ENCODE measurements at regions not wholly inside any gene's neighbourhood (a gene's known extent, or its start where the extent isn't known, plus 50 kb on each side); places are given as distances from the start of the nearest gene placed in this dataset.

DNA sequence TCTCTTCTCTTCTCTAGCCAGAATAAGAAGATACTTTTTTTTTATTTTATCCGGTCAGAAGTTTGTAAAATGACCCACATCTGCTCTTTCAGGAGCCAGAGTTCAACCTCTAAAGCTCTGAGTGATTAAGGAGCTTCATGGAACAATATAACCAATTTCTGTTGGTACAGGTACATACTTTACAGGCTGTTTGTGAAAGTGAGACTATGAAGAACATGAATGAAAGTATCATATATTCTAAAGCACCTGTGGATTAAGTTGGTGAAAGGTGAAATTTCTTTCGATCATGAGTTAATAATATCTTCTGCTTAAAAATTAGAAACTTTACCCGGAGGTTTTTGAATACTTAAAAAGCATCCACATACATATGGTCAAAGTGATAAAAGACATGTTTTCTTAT lies 65.2 kb downstream of the DMRT2 start:
- Histone ChIP-seq H3K27ac (no peak overlapping the region), H3K9me3 (no peaks in the 10 kb centered on the region), H4K20me1 (no peaks in the 10 kb centered on the region), H3K4me1 (no peaks in the 10 kb centered on the region), H3K27me3 (no peaks in the 10 kb centered on the region), H3K36me3 (no peaks in the 10 kb centered on the region), H3K4me2 (no peak overlapping the region), H3K9ac (no peak overlapping the region), H3K4me3 (no peak overlapping the region)
- TF ChIP-seq Cebpa-rat (IDR thresholded peaks at IDR 0.05), result no peak

DNA sequence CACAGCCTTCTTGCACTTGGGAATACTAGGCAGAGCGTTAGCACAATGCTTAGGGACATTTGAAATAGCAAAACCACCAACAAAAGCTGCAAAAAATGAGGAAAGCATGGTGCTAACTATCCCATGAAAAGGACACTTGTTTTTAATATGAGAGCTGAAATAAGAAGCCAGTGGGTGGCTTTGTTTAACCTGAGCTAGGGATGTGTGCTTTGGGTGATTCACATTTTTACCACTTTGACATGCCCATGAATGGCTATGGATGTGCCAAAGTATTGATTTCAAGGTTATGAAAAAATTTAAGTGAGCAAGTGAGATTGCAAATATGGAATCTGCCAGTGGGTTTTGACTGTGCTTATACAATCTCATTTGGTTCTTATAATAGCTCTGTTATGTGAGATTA lies 67.3 kb downstream of the DMRT2 start:
- no peaks in the 10 kb centered on the region for H3K9me3 ChIP-seq
- H3K27ac ChIP-seq, result no peak overlapping the region

DNA sequence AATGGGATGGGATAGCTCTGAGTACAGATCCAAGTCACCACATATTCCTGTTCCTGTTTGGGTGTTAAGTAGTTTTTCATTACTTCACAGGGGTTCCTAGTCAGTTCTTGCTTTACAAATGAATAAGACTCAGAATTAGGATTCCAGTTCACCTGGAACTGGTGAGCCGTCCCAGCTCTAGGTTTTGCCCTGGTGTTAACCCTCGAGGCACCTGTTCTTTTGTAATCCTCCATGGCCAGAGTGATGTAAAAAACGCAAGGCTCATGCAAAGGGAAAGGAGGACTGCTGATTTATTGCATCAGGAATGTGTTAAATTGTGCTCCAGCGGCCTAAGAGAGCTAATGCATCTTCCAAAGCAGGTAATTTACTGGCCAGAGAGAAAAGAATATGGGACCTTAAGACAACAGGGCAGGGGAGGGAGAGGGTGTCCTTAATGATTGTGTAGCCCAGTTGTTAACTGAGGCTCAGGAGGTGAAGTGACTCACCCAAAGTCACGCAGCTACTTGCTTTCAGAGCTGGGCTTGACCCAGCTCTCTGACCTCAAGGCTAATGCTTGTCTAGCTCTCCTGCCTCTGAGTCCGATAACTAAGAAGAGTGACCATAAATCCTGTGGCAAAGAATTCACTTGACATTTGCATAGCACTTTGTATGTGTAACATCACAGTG lies 70.5 kb downstream of the DMRT2 start:
- H3K4me1 ChIP-seq, result no peaks in the 10 kb centered on the region
- H4K20me1 ChIP-seq, result no peaks in the 10 kb centered on the region
- H3K36me3 ChIP-seq, result no peaks in the 10 kb centered on the region
- H3K9me3 ChIP-seq, result no peaks in the 10 kb centered on the region
- no peak overlapping the region for H3K4me3 ChIP-seq
- H3K27me3 ChIP-seq, result no peaks in the 10 kb centered on the region
- no peak overlapping the region for H3K9ac ChIP-seq
- no peak for TF ChIP-seq Cebpa-rat (IDR thresholded peaks at IDR 0.05)
- H3K4me2 ChIP-seq, result no peak overlapping the region
- H3K27ac ChIP-seq, result no peak overlapping the region

More for the DNA sequence above, 67.3 kb downstream of the DMRT2 start:
- no peak for TF ChIP-seq Cebpa-rat (IDR thresholded peaks at IDR 0.05)
- Histone ChIP-seq H4K20me1 (no peaks in the 10 kb centered on the region), H3K27me3 (no peaks in the 10 kb centered on the region), H3K4me2 (no peak overlapping the region), H3K36me3 (no peaks in the 10 kb centered on the region), H3K4me1 (no peaks in the 10 kb centered on the region), H3K9ac (no peak overlapping the region), H3K4me3 (no peak overlapping the region)

DNA sequence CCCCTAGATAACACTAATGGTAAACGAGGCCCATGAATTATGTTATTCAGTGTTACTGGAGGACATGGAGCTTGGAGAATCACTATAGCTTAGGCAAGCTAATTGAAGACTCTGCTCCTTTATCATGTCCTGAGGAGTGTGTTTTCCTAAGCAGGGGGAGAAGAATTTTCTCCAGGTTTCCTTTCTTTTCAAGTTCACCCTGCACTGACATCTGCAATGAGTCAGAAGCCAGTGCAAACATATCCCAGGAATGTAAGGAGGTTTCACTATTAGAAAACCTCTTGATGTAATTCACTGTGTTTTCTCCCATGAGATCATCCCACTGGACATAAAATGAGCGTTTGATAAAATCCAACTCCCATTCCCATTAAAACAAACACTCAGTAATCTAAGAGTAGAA lies 75.6 kb downstream of the DMRT2 start:
- no peak overlapping the region for H3K4me2 ChIP-seq
- no peak overlapping the region for H3K27ac ChIP-seq
- no peaks in the 10 kb centered on the region for H3K27me3 ChIP-seq
- H3K9me3 ChIP-seq, result no peaks in the 10 kb centered on the region
- no peaks in the 10 kb centered on the region for H4K20me1 ChIP-seq
- TF ChIP-seq Cebpa-rat (IDR thresholded peaks at IDR 0.05), result no peak
- no peak overlapping the region for H3K4me3 ChIP-seq
- H3K4me1 ChIP-seq, result peaks cover 17% of the 10 kb centered on the region
- no peaks in the 10 kb centered on the region for H3K36me3 ChIP-seq
- H3K9ac ChIP-seq, result no peak overlapping the region

DNA sequence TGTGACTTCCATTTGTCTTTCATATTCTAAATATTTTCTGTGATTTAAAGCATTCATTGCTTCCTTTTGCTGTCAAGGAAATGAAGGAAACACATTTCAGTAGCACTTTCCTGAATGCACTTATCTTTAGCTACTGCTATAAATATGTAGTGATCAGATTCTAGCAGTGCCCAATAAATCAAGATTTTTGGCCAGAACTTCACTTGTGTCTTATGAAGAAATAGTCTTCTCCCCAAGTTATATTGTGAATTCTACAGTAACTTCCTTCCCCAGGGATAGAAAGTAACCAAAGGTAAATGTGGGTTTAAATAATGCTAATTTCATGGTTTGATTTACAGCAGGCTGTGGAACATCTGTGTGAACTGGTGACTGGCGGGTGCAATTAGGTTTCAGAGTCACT lies 77.9 kb downstream of the DMRT2 start:
- Histone ChIP-seq H3K4me1 (peaks cover 17% of the 10 kb centered on the region), H3K36me3 (no peaks in the 10 kb centered on the region), H3K4me3 (no peak overlapping the region), H3K9me3 (no peaks in the 10 kb centered on the region), H4K20me1 (no peaks in the 10 kb centered on the region), H3K4me2 (peak overlapping the region; percentile 47), H3K9ac (no peak overlapping the region; the same call in 1 of the 2 replicates), H3K27me3 (no peaks in the 10 kb centered on the region), H3K27ac (no peak overlapping the region; the same call in 1 of the 2 replicates)
- TF ChIP-seq Cebpa-rat (IDR thresholded peaks at IDR 0.05), result no peak

DNA sequence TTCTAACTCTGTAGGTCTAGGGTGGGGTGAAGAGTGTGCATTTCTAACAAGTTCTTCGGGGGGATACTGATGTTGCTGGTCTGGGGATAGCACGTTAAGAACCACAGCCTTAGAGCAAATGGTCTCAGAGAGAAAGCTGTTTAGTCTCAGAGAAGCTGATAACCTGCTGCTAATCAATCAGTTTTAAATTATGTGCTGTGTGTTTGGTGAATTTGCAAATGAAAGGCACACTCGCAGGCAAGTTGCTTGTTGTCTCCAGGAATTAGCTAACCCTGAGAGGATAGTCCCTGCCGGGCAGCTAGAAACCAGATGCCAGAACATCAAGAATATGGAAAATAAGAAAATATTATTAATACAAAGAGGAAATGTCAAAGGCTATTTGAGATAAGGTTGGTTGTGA lies 79.2 kb downstream of the DMRT2 start:
- Histone ChIP-seq H3K27me3 (no peaks in the 10 kb centered on the region), H3K36me3 (no peaks in the 10 kb centered on the region), H3K4me2 (no peak overlapping the region), H3K4me3 (no peak overlapping the region), H3K9ac (no peak overlapping the region), H4K20me1 (no peaks in the 10 kb centered on the region), H3K9me3 (no peaks in the 10 kb centered on the region), H3K27ac (no peak overlapping the region), H3K4me1 (peaks cover 17% of the 10 kb centered on the region)
- TF ChIP-seq Cebpa-rat (IDR thresholded peaks at IDR 0.05), result no peak

DNA sequence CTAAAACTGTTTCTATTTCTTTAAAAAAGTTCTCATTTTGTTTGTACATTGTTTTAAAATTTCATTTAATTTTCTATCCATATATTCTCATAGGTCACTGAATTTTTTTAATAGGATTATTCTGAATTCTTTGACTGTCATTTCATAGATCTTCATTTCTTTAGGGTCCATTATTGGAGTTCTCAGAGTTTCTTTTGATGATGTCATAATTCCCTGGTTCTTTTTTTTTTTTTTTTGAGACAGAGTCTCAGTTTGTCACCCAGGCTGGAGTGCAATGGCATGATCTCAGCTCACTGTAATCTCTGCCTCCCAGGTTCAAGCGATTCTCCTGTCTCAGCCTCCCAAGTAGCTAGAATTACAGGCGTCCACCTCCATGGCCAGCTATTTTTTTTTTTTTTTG lies 89.9 kb downstream of the DMRT2 start:
- no peak overlapping the region for H3K4me2 ChIP-seq
- no peaks in the 10 kb centered on the region for H3K36me3 ChIP-seq
- no peaks in the 10 kb centered on the region for H3K27me3 ChIP-seq
- H4K20me1 ChIP-seq, result no peaks in the 10 kb centered on the region
- H3K4me3 ChIP-seq, result no peak overlapping the region
- no peak for TF ChIP-seq Cebpa-rat (IDR thresholded peaks at IDR 0.05)
- H3K27ac ChIP-seq, result no peak overlapping the region
- H3K9ac ChIP-seq, result no peak overlapping the region
- no peaks in the 10 kb centered on the region for H3K4me1 ChIP-seq
- H3K9me3 ChIP-seq, result peaks cover 19% of the 10 kb centered on the region

DNA sequence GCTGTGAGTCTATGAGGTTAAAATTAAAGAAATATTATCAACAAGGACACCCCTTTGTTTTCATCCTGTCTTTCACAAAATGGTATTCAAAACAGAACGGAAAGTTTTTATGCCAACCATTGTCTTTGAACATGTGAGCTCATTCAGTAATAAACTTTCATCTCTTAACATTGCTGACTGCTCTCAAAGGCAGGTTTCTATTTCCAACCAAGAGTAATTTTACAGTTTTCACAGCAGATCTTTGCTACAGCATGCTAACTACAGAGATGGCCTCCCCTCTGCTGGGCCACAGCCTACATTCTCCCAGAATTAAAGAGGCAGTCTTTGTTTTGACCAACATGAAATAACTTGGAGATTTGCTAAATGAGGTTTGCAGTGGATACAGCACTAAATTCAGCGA lies 101.5 kb downstream of the DMRT2 start:
- Histone ChIP-seq H3K4me3 (no peak overlapping the region), H3K4me1 (no peaks in the 10 kb centered on the region), H3K9ac (no peak overlapping the region), H3K27me3 (no peaks in the 10 kb centered on the region), H4K20me1 (no peaks in the 10 kb centered on the region), H3K9me3 (no peaks in the 10 kb centered on the region), H3K36me3 (no peaks in the 10 kb centered on the region), H3K4me2 (no peak overlapping the region), H3K27ac (no peak overlapping the region)
- no peak for TF ChIP-seq Cebpa-rat (IDR thresholded peaks at IDR 0.05)

DNA sequence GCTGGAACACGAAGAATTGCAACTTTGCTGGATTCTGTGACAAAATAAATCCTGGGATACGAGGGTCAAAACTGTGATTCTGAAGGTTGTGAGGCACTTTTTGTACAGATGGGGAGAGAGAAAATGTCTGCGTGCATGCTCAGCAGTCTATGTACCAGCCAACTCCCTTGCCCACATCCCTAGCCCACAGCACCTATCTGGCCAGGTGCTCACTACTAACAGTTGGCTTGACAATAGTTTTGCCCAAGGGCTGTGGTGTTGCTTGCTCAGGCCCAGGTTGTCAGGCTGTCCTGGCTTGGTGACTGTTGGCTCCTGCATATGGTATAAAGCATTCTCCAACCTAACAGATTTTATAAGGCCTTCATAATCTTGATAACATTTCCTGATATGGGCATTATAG lies 102.0 kb downstream of the DMRT2 start:
- no peak for TF ChIP-seq Cebpa-rat (IDR thresholded peaks at IDR 0.05)

DNA sequence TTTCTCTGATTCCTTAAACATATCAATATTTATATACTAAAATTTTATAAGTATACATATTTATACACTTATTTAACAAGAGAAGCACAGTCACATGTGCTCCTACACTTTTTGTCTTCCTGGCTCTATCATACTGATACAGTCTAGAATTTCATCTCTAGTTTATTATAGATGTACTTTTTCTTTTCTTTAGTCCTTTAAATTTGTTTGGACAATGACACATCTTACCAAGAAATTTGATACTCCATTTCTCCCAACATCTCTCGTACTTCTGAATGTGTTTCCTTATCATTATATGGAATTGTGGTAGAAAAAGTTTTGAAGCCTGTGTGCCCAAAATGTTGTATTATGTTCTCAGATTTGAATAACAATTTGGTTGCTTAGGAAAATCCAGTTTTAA lies 104.6 kb downstream of the DMRT2 start:
- Histone ChIP-seq H3K27ac (no peak overlapping the region), H3K36me3 (no peaks in the 10 kb centered on the region), H4K20me1 (no peaks in the 10 kb centered on the region), H3K9ac (no peak overlapping the region), H3K4me1 (no peaks in the 10 kb centered on the region), H3K9me3 (no peaks in the 10 kb centered on the region), H3K4me3 (no peak overlapping the region), H3K4me2 (no peak overlapping the region), H3K27me3 (no peaks in the 10 kb centered on the region)
- no peak for TF ChIP-seq Cebpa-rat (IDR thresholded peaks at IDR 0.05)

More for the DNA sequence above, 102.0 kb downstream of the DMRT2 start:
- no peaks in the 10 kb centered on the region for H4K20me1 ChIP-seq
- no peak overlapping the region for H3K9ac ChIP-seq
- no peak overlapping the region for H3K27ac ChIP-seq
- no peaks in the 10 kb centered on the region for H3K4me1 ChIP-seq
- no peak overlapping the region for H3K4me2 ChIP-seq
- H3K36me3 ChIP-seq, result no peaks in the 10 kb centered on the region
- H3K9me3 ChIP-seq, result no peaks in the 10 kb centered on the region
- H3K4me3 ChIP-seq, result no peak overlapping the region
- no peaks in the 10 kb centered on the region for H3K27me3 ChIP-seq

DNA sequence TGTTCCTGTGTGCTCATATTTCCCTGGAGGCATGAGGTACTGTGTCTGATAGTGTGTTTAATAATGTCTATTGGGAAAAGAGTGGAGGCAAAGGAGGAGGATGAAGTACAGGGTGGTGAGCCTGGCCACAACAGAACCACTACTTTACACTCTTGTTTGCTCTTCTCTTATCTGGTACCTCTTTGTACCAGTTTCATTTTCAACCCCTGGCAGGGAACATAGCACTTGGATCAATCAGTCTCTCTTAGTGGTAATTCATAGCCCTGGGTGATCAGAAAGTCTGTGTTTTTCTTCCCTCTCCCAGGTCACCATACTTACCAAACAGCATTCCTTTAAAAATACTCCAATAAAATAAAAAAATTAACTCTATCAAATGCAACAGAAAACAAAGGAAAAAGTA lies 105.4 kb downstream of the DMRT2 start:
- no peak overlapping the region for H3K9ac ChIP-seq
- TF ChIP-seq Cebpa-rat (IDR thresholded peaks at IDR 0.05), result no peak
- H3K4me1 ChIP-seq, result no peaks in the 10 kb centered on the region
- H3K4me2 ChIP-seq, result no peak overlapping the region
- no peak overlapping the region for H3K27ac ChIP-seq
- no peaks in the 10 kb centered on the region for H3K36me3 ChIP-seq
- H3K9me3 ChIP-seq, result no peaks in the 10 kb centered on the region
- no peaks in the 10 kb centered on the region for H3K27me3 ChIP-seq
- H3K4me3 ChIP-seq, result no peak overlapping the region
- no peaks in the 10 kb centered on the region for H4K20me1 ChIP-seq
